H1 (cell line): ENCODE measurements at regions not wholly inside any gene's neighbourhood (a gene's known extent, or its start where the extent isn't known, plus 50 kb on each side); places are given as distances from the start of the nearest gene placed in this dataset.

Experiments used
- CEBPB ChIP-seq: IDR thresholded peaks from 2 replicates; pipeline ENCODE4 v1.6.1; 2012; ENCODE audit warnings: low read depth, low read length
- CHD1 ChIP-seq: IDR thresholded peaks from 2 replicates; pipeline ENCODE4 v1.6.1; 2012; ENCODE audit warnings: low read depth, low read length, improper control_type of control experiment
- E2F6 ChIP-seq: IDR thresholded peaks from 2 replicates; pipeline ENCODE4 v1.6.1; 2012; ENCODE audit warnings: inconsistent platforms
- EZH2 ChIP-seq: fragments of 200-600 bp; sonication (generic); IDR thresholded peaks from 2 replicates; pipeline ENCODE4 v1.7.1; 2012; ENCODE audit warnings: low read depth, mild to moderate bottlenecking, moderate library complexity, low read length, inconsistent platforms; ENCODE audit not compliant: severe bottlenecking
- POLR2A ChIP-seq, 2 experiments: IDR thresholded peaks; 1 replicate in 1 of 2; 2 replicates in 1 of 2; pipeline ENCODE4 v1.6.1; 2011; ENCODE audit warnings: low read depth in 2 of 2, low read length in 2 of 2, mild to moderate bottlenecking in 2 of 2; ENCODE audit errors: control extremely low read depth in 1 of 2
- RXRA ChIP-seq: IDR thresholded peaks from 2 replicates; pipeline ENCODE4 v1.6.1; 2011; ENCODE audit warnings: low read depth, mild to moderate bottlenecking, low read length, moderate library complexity; ENCODE audit not compliant: insufficient read depth
- SP1 ChIP-seq: IDR thresholded peaks from 2 replicates; pipeline ENCODE4 v1.6.1; 2011; ENCODE audit warnings: low read depth, low read length
- SP2 ChIP-seq: IDR thresholded peaks from 2 replicates; pipeline ENCODE4 v1.6.1; 2012; ENCODE audit warnings: mild to moderate bottlenecking, low read length, inconsistent platforms
- SRF ChIP-seq: IDR thresholded peaks from 2 replicates; pipeline ENCODE4 v1.6.1; 2011; ENCODE audit warnings: mild to moderate bottlenecking, low read depth, low read length, moderate library complexity
- TBP ChIP-seq: IDR thresholded peaks from 2 replicates; pipeline ENCODE4 v1.6.1; 2011; ENCODE audit warnings: low read depth, low read length, improper control_type of control experiment

- TF ChIP-seq TBP (no peak), CEBPB (no peak), E2F6 (no peak), SP1 (no peak), RXRA (no peak), EZH2 (no peak), SP2 (no peak), SRF (no peak), POLR2A (IDR thresholded peaks at IDR 0.05; ENCODE audit: control extremely low read depth in 1 of 2, low read depth in 2 of 2, low read length in 2 of 2) (no peak), CHD1 (no peak)
These were observed 400.5 kb downstream of the LRIG3 start (continued) for GRCh38 chr12:58519839-58520238.
